HEK293 (cell line): ENCODE measurements at regions not wholly inside any gene's neighbourhood (a gene's known extent, or its start where the extent isn't known, plus 50 kb on each side); places are given as distances from the start of the nearest gene placed in this dataset.

Source experiments
- CTCF ChIA-PET: fragments of 350-600 bp; formaldehyde crosslinking; extraction: SDS; loops from one replicate; lab custom pipeline; 2021; ENCODE audit warnings: antibody characterized with exemption; lab: Yijun Ruan, JAX
- POLR2A ChIA-PET: fragments of 300-600 bp; formaldehyde crosslinking; extraction: SDS; loops from one replicate; lab custom pipeline; 2020; ENCODE audit warnings: antibody characterized with exemption, inconsistent platforms; lab: Yijun Ruan, JAX
- H3K27ac ChIP-seq: fragments of 200-500 bp; sonication (Bioruptor generic); 2 replicates; pipeline ENCODE4 v1.5.1; 2014; ENCODE audit warnings: low read depth, low read length, control low read depth, inconsistent platforms; ENCODE audit errors: extremely low read depth
- H3K36me3 ChIP-seq, 2 experiments: fragments of 200-500 bp in 1 of 2; sonication (Bioruptor generic) in 1 of 2; 1 replicate in 1 of 2; 2 replicates in 1 of 2; pipeline ENCODE4 v1.5.1; 2014 to 2017; ENCODE audit warnings: inconsistent platforms in 2 of 2, low read length in 2 of 2; ENCODE audit not compliant: control insufficient read depth in 2 of 2, insufficient read depth in 1 of 2
- H3K4me1 ChIP-seq: fragments of 200-500 bp; sonication (Bioruptor generic); 2 replicates; pipeline ENCODE4 v1.5.1; 2014; ENCODE audit warnings: mild to moderate bottlenecking, low read length, inconsistent platforms; ENCODE audit not compliant: control insufficient read depth, insufficient read depth
- H3K4me3 ChIP-seq: 2 replicates; pipeline ENCODE4 v1.5.1; 2011; ENCODE audit warnings: low read depth, mild to moderate bottlenecking, control low read depth, low read length, moderate library complexity
- H3K9me3 ChIP-seq: fragments of 200-500 bp; sonication (Bioruptor generic); 2 replicates; pipeline ENCODE4 v1.5.1; 2014; ENCODE audit warnings: low read depth, low read length, inconsistent platforms; ENCODE audit not compliant: control insufficient read depth, insufficient read depth
- EGR2 ChIP-seq: fragments of 450-650 bp; formaldehyde crosslinking; IDR thresholded peaks from 2 replicates; pipeline ENCODE4 v1.5.1; 2016; ENCODE audit warnings: low read depth, missing biosample characterization, missing genetic modification characterization
- GLIS1 ChIP-seq: fragments of 450-650 bp; formaldehyde crosslinking; IDR thresholded peaks from 2 replicates; pipeline ENCODE4 v1.5.1; 2016; ENCODE audit warnings: missing biosample characterization, missing genetic modification characterization
- MZF1 ChIP-seq: fragments of 450-650 bp; formaldehyde crosslinking; IDR thresholded peaks from 2 replicates; pipeline ENCODE4 v1.5.1; 2017; ENCODE audit warnings: missing biosample characterization, missing genetic modification characterization, borderline replicate concordance
- ZBTB20 ChIP-seq: fragments of 450-650 bp; formaldehyde crosslinking; IDR thresholded peaks from 2 replicates; pipeline ENCODE4 v1.5.1; 2016; ENCODE audit warnings: missing biosample characterization, missing genetic modification characterization
- ZEB2 ChIP-seq: fragments of 450-650 bp; formaldehyde crosslinking; IDR thresholded peaks from 2 replicates; pipeline ENCODE4 v1.5.1; 2016; ENCODE audit warnings: missing biosample characterization, missing genetic modification characterization
- ZFP69B ChIP-seq: fragments of 450-650 bp; formaldehyde crosslinking; IDR thresholded peaks from 2 replicates; pipeline ENCODE4 v1.5.1; 2016; ENCODE audit warnings: missing biosample characterization, missing genetic modification characterization
- ZIC2 ChIP-seq: fragments of 450-650 bp; formaldehyde crosslinking; IDR thresholded peaks from 2 replicates; pipeline ENCODE4 v1.5.1; 2016; ENCODE audit warnings: missing biosample characterization, missing genetic modification characterization
- ZNF138 ChIP-seq: fragments of 450-650 bp; formaldehyde crosslinking; IDR thresholded peaks from 2 replicates; pipeline ENCODE4 v1.5.1; 2016; ENCODE audit warnings: missing biosample characterization, missing genetic modification characterization, borderline replicate concordance
- ZNF146 ChIP-seq: fragments of 450-650 bp; formaldehyde crosslinking; IDR thresholded peaks from 2 replicates; pipeline ENCODE4 v1.5.1; 2016; ENCODE audit warnings: missing biosample characterization, missing genetic modification characterization
- ZNF24 ChIP-seq: fragments of 450-650 bp; formaldehyde crosslinking; IDR thresholded peaks from 2 replicates; pipeline ENCODE4 v1.5.1; 2016; ENCODE audit warnings: missing biosample characterization, missing genetic modification characterization
- ZNF324 ChIP-seq: fragments of 450-650 bp; formaldehyde crosslinking; IDR thresholded peaks from 2 replicates; pipeline ENCODE4 v1.5.1; 2016; ENCODE audit warnings: missing biosample characterization, missing genetic modification characterization
- ZNF518A ChIP-seq: fragments of 450-650 bp; formaldehyde crosslinking; conservative IDR thresholded peaks from 2 replicates; pipeline ENCODE4 v1.5.1; 2016; ENCODE audit warnings: low read depth, missing biosample characterization, missing genetic modification characterization
- ZNF560 ChIP-seq: fragments of 450-650 bp; formaldehyde crosslinking; IDR thresholded peaks from 2 replicates; pipeline ENCODE4 v1.5.1; 2017; ENCODE audit warnings: missing biosample characterization, missing genetic modification characterization, borderline replicate concordance
- ZNF561 ChIP-seq: fragments of 450-650 bp; IDR thresholded peaks from 2 replicates; pipeline ENCODE4 v1.5.1; 2018; ENCODE audit warnings: missing biosample characterization, missing genetic modification characterization, borderline replicate concordance
- ZNF580 ChIP-seq: fragments of 450-650 bp; formaldehyde crosslinking; IDR thresholded peaks from 2 replicates; pipeline ENCODE4 v1.5.1; 2016; ENCODE audit warnings: missing biosample characterization, missing genetic modification characterization
- ZNF837 ChIP-seq: fragments of 450-650 bp; formaldehyde crosslinking; IDR thresholded peaks from 2 replicates; pipeline ENCODE4 v1.5.1; 2016; ENCODE audit warnings: missing biosample characterization, missing genetic modification characterization
- TF ChIP-seq, protein P1 (sequence below): fragments of 450-650 bp; formaldehyde crosslinking; IDR thresholded peaks from 2 replicates; pipeline ENCODE4 v1.5.1; 2016; ENCODE audit warnings: missing biosample characterization, missing genetic modification characterization
- TF ChIP-seq, protein P2 (sequence below): fragments of 450-650 bp; formaldehyde crosslinking; IDR thresholded peaks from 2 replicates; pipeline ENCODE4 v1.5.1; 2017; ENCODE audit warnings: missing biosample characterization, missing genetic modification characterization

- Histone ChIP-seq H3K9me3 (no peaks in the 10 kb centered on the region; the same call in 1 of the 2 replicates), H3K4me3 (no peak overlapping the region), H3K36me3 (no peaks in the 10 kb centered on the region; a peak in 1 of 3 replicates), H3K4me1 (peaks cover 12% of the 10 kb centered on the region), H3K27ac (no peak overlapping the region)
- ChIA-PET POLR2A (no interaction called here), CTCF (interaction anchor here (0.6 to 1.5 kb wide), 4 partner anchors 9 to 959 kb away, joined by 3 to 5 read pairs (median 3); no protein-coding TSS in a partner anchor)
- TF ChIP-seq GLIS1 (tag by site-specific recombination): no peak
- TF ChIP-seq EGR2 (tag by site-specific recombination): no peak
- no peak for TF ChIP-seq ZNF837 (tag by site-specific recombination)
- no peak for TF ChIP-seq ZFP69B (tag by site-specific recombination)
Measured at GRCh38 chr5:17356551-17356950, 139.1 kb downstream of the BASP1 start.

DNA sequence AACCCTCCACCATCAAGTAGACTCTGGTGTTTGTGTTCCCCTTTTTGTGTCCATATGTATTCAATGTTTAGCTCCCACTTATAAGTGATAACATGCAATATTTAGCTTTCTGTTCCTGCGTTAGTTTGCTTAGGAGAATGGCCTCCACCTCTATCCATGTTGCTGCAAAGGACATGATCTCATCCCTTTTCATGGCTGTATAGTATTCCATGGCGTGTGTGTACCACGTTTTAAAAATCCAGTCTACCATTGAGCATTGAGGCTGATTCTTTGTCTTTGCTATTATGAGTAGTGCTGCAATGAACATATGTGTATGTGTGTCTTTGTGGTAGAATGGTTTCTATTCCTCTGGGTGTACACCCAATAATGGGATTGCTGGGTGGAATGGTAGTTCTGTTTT is 140.1 kb downstream of the BASP1 start:
- Histone ChIP-seq H3K4me1 (peaks cover 12% of the 10 kb centered on the region), H3K9me3 (no peaks in the 10 kb centered on the region; the same call in 1 of the 2 replicates), H3K27ac (no peak overlapping the region), H3K4me3 (no peak overlapping the region), H3K36me3 (no peaks in the 10 kb centered on the region; a peak in 1 of 3 replicates)
- ChIA-PET CTCF (no interaction called here), POLR2A (no interaction called here)
- TF ChIP-seq ZNF324 (no peak), ZNF580 (tag by site-specific recombination) (peak; percentile 95), ZNF518A (tag by site-specific recombination) (no peak), ZBTB20 (tag by site-specific recombination) (no peak), ZNF146 (tag by site-specific recombination) (peak; percentile 100), ZNF561 (tag by site-specific recombination) (no peak), ZIC2 (tag by site-specific recombination) (no peak), ZEB2 (tag by site-specific recombination) (no peak), MZF1 (tag by site-specific recombination) (0 out of 2 replicates have a peak, but pooled peaks have one; percentile 39), ZNF560 (no peak), ZNF24 (tag by site-specific recombination) (no peak), ZNF138 (tag by site-specific recombination) (no peak)
- TF ChIP-seq, protein P1, sequence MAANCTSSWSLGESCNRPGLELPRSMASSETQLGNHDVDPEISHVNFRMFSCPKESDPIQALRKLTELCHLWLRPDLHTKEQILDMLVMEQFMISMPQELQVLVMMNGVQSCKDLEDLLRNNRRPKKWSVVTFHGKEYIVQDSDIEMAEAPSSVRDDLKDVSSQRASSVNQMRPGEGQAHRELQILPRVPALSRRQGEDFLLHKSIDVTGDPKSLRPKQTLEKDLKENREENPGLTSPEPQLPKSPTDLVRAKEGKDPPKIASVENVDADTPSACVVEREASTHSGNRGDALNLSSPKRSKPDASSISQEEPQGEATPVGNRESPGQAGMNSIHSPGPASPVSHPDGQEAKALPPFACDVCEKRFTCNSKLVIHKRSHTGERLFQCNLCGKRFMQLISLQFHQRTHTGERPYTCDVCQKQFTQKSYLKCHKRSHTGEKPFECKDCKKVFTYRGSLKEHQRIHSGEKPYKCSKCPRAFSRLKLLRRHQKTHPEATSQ (tag by site-specific recombination): 0 out of 2 replicates have a peak, but pooled peaks have one; percentile 55
- TF ChIP-seq, protein P2, sequence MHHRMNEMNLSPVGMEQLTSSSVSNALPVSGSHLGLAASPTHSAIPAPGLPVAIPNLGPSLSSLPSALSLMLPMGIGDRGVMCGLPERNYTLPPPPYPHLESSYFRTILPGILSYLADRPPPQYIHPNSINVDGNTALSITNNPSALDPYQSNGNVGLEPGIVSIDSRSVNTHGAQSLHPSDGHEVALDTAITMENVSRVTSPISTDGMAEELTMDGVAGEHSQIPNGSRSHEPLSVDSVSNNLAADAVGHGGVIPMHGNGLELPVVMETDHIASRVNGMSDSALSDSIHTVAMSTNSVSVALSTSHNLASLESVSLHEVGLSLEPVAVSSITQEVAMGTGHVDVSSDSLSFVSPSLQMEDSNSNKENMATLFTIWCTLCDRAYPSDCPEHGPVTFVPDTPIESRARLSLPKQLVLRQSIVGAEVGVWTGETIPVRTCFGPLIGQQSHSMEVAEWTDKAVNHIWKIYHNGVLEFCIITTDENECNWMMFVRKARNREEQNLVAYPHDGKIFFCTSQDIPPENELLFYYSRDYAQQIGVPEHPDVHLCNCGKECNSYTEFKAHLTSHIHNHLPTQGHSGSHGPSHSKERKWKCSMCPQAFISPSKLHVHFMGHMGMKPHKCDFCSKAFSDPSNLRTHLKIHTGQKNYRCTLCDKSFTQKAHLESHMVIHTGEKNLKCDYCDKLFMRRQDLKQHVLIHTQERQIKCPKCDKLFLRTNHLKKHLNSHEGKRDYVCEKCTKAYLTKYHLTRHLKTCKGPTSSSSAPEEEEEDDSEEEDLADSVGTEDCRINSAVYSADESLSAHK (tag by site-specific recombination): no peak
